Chondrocyte (in vitro differentiated cells): ENCODE measurements at regions not wholly inside any gene's neighbourhood (a gene's known extent, or its start where the extent isn't known, plus 50 kb on each side); places are given as distances from the start of the nearest gene placed in this dataset.

Source experiments
- DNase-seq: peaks from one replicate; pipeline ENCODE4 v3.0.0; 2021; ENCODE audit warnings: mixed read lengths, low spot score
- H3K27ac Mint-ChIP-seq: one replicate; pipeline ENCODE4 v1.8.0; 2021; ENCODE audit warnings: mild to moderate bottlenecking, moderate library complexity, mixed read lengths; ENCODE audit not compliant: unreplicated experiment
- H3K27me3 Mint-ChIP-seq: 2 replicates; pipeline ENCODE4 v1.8.0; 2021; ENCODE audit warnings: low read depth, mixed read lengths
- H3K36me3 Mint-ChIP-seq: 2 replicates; pipeline ENCODE4 v1.8.0; 2021; ENCODE audit warnings: low read depth, mixed read lengths
- H3K4me1 Mint-ChIP-seq: 2 replicates; pipeline ENCODE4 v1.8.0; 2021; ENCODE audit warnings: low read depth, mild to moderate bottlenecking, mixed read lengths
- H3K4me3 Mint-ChIP-seq: one replicate; pipeline ENCODE4 v1.8.0; 2021; ENCODE audit warnings: mild to moderate bottlenecking, moderate library complexity, mixed read lengths; ENCODE audit not compliant: unreplicated experiment
- H3K9me3 Mint-ChIP-seq: 2 replicates; pipeline ENCODE4 v1.8.0; 2021; ENCODE audit warnings: low read depth, mixed read lengths
- TF ChIP-seq, protein P1 (sequence below): fragments of 200-600 bp; sonication (generic); IDR thresholded peaks from 2 replicates; pipeline ENCODE4 v1.5.0; 2021; ENCODE audit warnings: antibody characterized with exemption, mild to moderate bottlenecking, moderate library complexity

- no peak for DNase-seq
- Mint-ChIP-seq H3K27ac (peak overlapping the region; percentile 28), H3K9me3 (no peaks in the 10 kb centered on the region), H3K27me3 (no peaks in the 10 kb centered on the region), H3K4me1 (peaks cover 66% of the 10 kb centered on the region), H3K36me3 (no peaks in the 10 kb centered on the region), H3K4me3 (no peak overlapping the region)
- TF ChIP-seq, protein P1, sequence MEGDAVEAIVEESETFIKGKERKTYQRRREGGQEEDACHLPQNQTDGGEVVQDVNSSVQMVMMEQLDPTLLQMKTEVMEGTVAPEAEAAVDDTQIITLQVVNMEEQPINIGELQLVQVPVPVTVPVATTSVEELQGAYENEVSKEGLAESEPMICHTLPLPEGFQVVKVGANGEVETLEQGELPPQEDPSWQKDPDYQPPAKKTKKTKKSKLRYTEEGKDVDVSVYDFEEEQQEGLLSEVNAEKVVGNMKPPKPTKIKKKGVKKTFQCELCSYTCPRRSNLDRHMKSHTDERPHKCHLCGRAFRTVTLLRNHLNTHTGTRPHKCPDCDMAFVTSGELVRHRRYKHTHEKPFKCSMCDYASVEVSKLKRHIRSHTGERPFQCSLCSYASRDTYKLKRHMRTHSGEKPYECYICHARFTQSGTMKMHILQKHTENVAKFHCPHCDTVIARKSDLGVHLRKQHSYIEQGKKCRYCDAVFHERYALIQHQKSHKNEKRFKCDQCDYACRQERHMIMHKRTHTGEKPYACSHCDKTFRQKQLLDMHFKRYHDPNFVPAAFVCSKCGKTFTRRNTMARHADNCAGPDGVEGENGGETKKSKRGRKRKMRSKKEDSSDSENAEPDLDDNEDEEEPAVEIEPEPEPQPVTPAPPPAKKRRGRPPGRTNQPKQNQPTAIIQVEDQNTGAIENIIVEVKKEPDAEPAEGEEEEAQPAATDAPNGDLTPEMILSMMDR: no peak
These were observed 137.0 kb downstream of the TMCO5A start for GRCh38 chr15:38071211-38071972.

DNA sequence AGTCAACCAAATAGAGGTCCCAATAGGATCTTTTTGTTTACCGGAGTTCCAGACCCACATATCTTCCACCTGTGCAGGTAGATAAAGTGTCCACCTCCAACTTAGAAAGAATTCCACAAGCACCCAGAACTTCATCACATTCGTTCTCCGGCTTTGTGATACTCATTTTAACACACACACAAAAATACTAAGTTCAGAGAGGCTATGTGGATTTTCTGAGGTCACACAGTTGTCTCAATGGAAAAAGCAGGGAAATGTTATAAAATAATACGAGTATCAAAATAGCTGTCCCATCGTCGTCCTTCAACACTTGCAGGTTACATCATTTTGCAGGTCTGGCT is 137.5 kb downstream of the TMCO5A start:
- H3K36me3 Mint-ChIP-seq: no peaks in the 10 kb centered on the region
- H3K27me3 Mint-ChIP-seq: no peaks in the 10 kb centered on the region
- TF ChIP-seq, protein P1: no peak
- H3K9me3 Mint-ChIP-seq: no peaks in the 10 kb centered on the region
- peaks cover 66% of the 10 kb centered on the region for H3K4me1 Mint-ChIP-seq
- peak overlapping the region; percentile 94 for H3K27ac Mint-ChIP-seq
- DNase-seq: no peak
- H3K4me3 Mint-ChIP-seq: peak overlapping the region; percentile 79

GRCh38 chr15:38072348-38073177 is 138.1 kb downstream of the TMCO5A start:
- TF ChIP-seq, protein P1: peak; percentile 68
- Mint-ChIP-seq H3K4me1 (peaks cover 66% of the 10 kb centered on the region), H3K27me3 (no peaks in the 10 kb centered on the region), H3K27ac (peak overlapping the region; percentile 94), H3K36me3 (no peaks in the 10 kb centered on the region), H3K4me3 (peak overlapping the region; percentile 79), H3K9me3 (no peaks in the 10 kb centered on the region)
- peak; percentile 84 for DNase-seq

GRCh38 chr15:38073178-38073946 is 138.9 kb downstream of the TMCO5A start:
- TF ChIP-seq, protein P1: no peak
- Mint-ChIP-seq H3K4me3 (peak overlapping the region; percentile 79), H3K9me3 (no peaks in the 10 kb centered on the region), H3K27me3 (no peaks in the 10 kb centered on the region), H3K36me3 (no peaks in the 10 kb centered on the region), H3K27ac (peak overlapping the region; percentile 94), H3K4me1 (peaks cover 58% of the 10 kb centered on the region)
- DNase-seq: no peak

GRCh38 chr15:38074029-38074428 is 139.6 kb downstream of the TMCO5A start:
- Mint-ChIP-seq H3K27me3 (no peaks in the 10 kb centered on the region), H3K4me3 (no peak overlapping the region), H3K27ac (peak overlapping the region; percentile 94), H3K36me3 (no peaks in the 10 kb centered on the region), H3K9me3 (no peaks in the 10 kb centered on the region), H3K4me1 (peaks cover 52% of the 10 kb centered on the region)
- no peak for DNase-seq
- TF ChIP-seq, protein P1: no peak
